ENCODE measurements at regions not wholly inside any gene's neighbourhood (a gene's known extent, or its start where the extent isn't known, plus 50 kb on each side); places are given as distances from the start of the nearest gene placed in this dataset.

DNA sequence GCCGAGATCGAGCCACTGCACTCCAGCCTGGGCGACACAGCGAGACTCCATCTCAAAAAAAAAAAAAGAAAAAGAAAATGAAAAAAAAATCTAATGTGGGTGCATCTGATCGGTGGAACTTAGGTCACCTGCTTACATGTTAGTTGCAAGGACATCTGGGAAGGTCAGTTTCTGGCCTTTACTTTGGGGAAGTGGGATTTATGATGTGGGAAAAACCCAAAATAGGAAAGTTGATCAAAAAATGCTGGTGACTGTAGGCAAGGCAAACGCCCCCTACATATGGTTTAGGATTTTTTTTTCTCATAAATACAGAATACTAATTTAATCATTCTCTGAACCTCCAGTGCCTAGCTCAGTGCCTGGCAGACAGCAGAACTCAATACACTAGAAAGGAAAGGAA, 69.2 kb upstream of the PIM1 start:
- FAIRE-seq (no peak), DNase-seq (ENCODE audit: insufficient read length, low spot score) (no peak)
- TF ChIP-seq, protein P1, sequence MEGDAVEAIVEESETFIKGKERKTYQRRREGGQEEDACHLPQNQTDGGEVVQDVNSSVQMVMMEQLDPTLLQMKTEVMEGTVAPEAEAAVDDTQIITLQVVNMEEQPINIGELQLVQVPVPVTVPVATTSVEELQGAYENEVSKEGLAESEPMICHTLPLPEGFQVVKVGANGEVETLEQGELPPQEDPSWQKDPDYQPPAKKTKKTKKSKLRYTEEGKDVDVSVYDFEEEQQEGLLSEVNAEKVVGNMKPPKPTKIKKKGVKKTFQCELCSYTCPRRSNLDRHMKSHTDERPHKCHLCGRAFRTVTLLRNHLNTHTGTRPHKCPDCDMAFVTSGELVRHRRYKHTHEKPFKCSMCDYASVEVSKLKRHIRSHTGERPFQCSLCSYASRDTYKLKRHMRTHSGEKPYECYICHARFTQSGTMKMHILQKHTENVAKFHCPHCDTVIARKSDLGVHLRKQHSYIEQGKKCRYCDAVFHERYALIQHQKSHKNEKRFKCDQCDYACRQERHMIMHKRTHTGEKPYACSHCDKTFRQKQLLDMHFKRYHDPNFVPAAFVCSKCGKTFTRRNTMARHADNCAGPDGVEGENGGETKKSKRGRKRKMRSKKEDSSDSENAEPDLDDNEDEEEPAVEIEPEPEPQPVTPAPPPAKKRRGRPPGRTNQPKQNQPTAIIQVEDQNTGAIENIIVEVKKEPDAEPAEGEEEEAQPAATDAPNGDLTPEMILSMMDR (IDR thresholded peaks at IDR 0.05; ENCODE audit: insufficient read depth, missing control alignments) = no peak

DNA sequence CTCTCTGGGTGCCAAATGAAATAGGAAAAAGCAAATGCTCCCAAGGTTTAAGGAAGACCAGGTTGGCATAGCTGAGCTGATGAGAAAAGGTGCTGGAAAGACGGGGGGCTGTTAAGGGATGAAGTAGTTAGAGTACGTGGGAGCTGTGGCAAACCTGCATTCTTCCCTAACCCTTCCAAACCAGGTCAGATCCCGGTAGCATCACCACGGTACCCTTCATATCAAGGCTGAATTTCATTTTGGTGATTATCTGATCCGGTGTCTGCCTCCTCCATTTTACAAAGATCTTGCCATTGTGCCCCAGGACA, 68.0 kb upstream of the PIM1 start:
- FAIRE-seq (no peak), DNase-seq (ENCODE audit: insufficient read length, low spot score) (no peak)
- TF ChIP-seq, protein P1 (IDR thresholded peaks at IDR 0.05; ENCODE audit: insufficient read depth, missing control alignments) = no peak

DNA sequence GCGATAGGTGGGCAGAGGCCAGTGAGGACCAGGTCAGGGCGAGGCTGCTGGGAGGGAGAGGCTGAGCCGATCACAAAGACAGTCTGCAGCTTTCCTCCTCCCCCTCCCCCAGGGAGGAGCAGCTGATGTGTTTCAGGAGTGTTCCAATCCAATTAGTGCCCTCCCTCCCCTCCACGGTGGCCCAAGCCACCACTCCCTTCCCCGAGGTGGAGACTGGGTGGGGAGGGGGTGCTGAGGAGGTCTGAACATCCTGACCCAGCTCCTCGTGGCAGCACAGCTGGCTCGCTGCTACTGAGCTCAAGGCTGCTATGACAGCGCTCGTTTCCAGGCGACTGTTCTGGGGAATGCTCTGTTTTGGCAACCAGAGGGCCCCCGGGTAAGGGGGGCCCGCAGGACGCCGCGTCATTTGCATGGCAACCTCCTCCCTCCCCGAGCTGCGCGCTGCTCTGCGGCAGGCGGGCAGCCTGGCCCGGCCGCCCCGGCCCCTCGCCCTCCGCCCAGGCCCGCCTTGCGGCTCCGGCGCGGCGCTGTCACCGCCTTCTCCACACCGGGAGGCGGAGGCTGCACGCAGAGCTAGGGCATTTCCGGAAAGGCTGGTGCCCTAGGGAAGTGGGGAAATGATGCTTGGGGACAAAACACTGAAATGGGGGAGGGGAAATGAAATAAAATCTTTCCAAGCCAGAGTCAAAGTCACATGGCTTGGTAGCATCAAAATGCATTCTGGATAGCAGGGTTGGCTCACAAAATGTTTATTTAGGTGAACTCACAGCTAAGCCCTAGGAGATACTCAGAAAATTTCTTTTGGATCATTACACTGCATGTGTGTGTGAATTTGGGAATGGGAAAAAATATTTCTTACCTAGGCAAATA, 67.4 kb upstream of the PIM1 start:
- TF ChIP-seq, protein P1 (IDR thresholded peaks at IDR 0.05; ENCODE audit: insufficient read depth, missing control alignments) = no peak
- FAIRE-seq = no peak
- DNase-seq (ENCODE audit: insufficient read length, low spot score) = peak; percentile 64

DNA sequence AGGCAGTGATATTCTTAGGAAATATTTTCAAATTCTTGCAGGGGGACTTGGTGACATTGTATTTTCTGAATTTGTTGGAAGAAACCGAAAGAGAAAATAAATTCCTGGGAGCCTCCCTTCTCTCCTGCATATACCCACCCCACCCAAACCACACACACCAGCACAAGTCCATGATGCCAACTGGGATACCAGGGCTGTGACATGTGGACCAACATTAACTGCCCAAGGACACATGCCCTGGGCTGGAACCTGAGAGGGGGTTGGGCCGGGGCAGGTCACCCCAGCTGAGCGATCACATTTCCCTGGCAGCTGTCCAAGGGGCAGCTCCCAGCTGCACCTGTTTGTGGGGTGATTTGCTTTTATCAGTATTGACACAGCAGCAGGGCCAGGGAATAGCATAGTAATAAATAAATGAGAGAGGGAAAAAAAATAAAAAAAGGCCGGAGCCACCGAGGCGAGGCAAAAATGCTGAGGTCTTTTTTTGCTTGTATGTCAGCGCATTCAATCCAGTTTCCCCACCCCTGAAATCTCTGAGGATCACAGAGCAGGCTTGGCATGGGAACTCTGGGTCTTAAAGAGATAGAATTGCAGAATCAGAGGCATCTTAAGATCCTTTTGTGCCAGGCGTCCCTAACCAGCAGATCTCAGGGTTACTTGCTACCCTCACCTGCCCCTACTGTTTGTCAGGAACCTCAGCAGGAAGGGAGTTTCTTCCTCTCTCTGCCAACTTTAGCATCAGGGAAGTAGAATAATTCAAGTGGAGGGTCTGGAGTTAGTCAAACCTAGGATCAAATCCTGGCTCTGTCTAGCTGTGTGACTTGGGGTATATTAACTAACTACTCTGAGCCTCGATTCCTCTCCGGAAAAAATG, 66.5 kb upstream of the PIM1 start:
- DNase-seq (ENCODE audit: insufficient read length, low spot score) (no peak), FAIRE-seq (no peak)
- TF ChIP-seq, protein P1 (IDR thresholded peaks at IDR 0.05; ENCODE audit: insufficient read depth, missing control alignments) = no peak

DNA sequence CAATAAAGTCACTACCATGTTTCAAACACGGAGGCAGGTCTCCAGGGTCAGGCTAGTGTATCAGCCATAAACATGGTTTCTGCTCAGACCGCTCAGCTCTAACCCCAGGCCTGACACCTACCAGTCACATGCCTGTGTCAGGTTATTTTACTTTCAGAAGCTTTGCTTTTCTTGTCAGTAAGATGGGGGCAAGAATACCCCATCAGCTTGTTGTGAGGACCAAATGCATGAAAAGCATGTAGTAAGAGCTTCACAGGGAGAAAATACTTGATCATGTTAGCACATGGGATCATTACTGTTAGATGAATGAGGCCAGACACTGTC, 65.2 kb upstream of the PIM1 start:
- DNase-seq (ENCODE audit: insufficient read length, low spot score) = no peak
- no peak for FAIRE-seq
- TF ChIP-seq, protein P1 (IDR thresholded peaks at IDR 0.05; ENCODE audit: insufficient read depth, missing control alignments) = no peak

DNA sequence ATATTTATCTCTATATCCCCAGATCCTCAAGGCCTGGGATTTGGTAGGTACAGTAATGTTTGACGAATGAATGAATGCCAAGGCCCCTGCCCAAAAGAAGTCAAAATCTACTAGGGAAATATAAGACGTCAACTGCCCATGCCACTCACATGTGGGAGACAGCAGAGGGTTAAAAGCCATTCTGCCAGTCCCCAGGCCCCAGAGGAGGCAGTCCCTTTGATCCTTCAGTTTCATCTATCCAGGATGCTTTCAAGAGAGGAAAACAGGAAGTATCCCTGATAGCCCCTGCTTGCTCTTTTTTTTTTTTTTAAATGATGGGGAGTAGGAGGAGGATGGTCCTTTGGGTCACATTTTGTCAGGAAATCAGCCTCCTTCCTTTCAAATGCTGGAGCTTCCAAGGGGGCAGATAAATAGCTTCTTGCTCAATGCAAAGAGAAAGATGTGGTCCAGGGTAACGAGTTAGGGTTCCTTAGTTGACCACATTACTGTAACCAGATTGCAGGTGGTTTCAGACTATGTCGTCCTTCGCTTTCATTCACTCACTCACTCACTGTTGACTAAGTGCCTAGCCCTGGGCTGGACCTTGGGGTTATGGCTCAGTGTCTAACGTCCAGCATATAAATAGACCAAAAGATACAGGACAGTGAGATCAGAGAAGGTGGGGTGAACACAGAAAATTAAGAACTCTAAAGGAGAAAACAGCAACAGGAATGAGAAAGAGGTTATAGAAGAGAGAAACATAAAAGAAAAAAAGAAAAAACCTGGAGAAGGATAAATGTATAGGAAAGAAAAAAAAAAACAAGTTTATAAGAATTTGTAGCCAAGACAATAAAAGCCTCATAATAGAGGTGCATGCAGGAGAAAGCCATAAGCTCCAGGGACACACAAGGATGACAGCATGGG, 64.6 kb upstream of the PIM1 start:
- no peak for DNase-seq (ENCODE audit: insufficient read length, low spot score)
- TF ChIP-seq, protein P1 (IDR thresholded peaks at IDR 0.05; ENCODE audit: insufficient read depth, missing control alignments) = no peak
- FAIRE-seq = no peak
